ENCODE measurements at regions not wholly inside any gene's neighbourhood (a gene's known extent, or its start where the extent isn't known, plus 50 kb on each side); places are given as distances from the start of the nearest gene placed in this dataset.

DNA sequence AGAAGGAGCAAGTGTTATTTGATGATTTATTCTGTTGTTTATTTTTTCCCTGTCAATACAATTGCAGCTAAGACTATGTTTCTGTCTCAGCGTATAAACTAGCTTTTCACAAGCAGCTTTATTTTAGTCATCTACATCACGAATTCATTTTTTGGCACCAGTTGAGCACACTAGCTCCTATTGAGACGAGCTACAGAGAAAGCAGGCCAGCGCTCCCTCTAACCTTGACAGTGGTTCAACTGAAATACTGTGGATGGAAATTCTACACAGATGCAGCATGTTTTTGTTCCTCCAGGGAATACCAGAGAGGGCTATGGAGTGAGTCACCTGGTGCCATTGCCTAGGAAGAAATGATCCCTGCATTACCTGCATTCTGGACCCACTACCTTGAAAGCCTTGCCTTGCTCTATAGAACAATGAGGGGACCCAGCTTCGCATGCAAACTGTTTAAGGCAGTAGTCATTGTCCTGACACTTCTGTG is 108.2 kb upstream of the ARHGAP42 start:
- TF ChIP-seq, protein P1, sequence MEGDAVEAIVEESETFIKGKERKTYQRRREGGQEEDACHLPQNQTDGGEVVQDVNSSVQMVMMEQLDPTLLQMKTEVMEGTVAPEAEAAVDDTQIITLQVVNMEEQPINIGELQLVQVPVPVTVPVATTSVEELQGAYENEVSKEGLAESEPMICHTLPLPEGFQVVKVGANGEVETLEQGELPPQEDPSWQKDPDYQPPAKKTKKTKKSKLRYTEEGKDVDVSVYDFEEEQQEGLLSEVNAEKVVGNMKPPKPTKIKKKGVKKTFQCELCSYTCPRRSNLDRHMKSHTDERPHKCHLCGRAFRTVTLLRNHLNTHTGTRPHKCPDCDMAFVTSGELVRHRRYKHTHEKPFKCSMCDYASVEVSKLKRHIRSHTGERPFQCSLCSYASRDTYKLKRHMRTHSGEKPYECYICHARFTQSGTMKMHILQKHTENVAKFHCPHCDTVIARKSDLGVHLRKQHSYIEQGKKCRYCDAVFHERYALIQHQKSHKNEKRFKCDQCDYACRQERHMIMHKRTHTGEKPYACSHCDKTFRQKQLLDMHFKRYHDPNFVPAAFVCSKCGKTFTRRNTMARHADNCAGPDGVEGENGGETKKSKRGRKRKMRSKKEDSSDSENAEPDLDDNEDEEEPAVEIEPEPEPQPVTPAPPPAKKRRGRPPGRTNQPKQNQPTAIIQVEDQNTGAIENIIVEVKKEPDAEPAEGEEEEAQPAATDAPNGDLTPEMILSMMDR (IDR thresholded peaks at IDR 0.05): no peak
- TF ChIP-seq POLR2AphosphoS5 (IDR thresholded peaks at IDR 0.05; ENCODE audit: insufficient read depth in 1 of 2, low read depth in 1 of 2): no peak

Data from vagina (tissue), 2 donors.